SK-N-SH treated with all-trans-retinoic acid at 6 μM for 48 hours (cell line): ENCODE measurements at regions not wholly inside any gene's neighbourhood (a gene's known extent, or its start where the extent isn't known, plus 50 kb on each side); places are given as distances from the start of the nearest gene placed in this dataset.
"Not testable (repeated sequence)": the region's sequence is repeated elsewhere in the genome, so short reads cannot be mapped to it uniquely, and the experiment has no call there.

ENCODE experiments used
- SNAI2 ChIP-seq: fragments of 250-450 bp; sonication (Bioruptor Pico); IDR thresholded peaks from 2 replicates; pipeline ENCODE4 v1.5.0; 2020; ENCODE audit warnings: mild to moderate bottlenecking, moderate library complexity
- ZFP30 ChIP-seq: fragments of 450-650 bp; formaldehyde crosslinking; IDR thresholded peaks from 2 replicates; pipeline ENCODE4 v1.5.0; 2022; ENCODE audit warnings: mild to moderate bottlenecking, moderate library complexity
- TF ChIP-seq, protein P1 (sequence below): fragments of 250-450 bp; sonication (Bioruptor Pico); IDR thresholded peaks from 2 replicates; pipeline ENCODE4 v1.5.1; 2020; ENCODE audit warnings: low read depth, mild to moderate bottlenecking, moderate library complexity
- TF ChIP-seq, protein P2 (sequence below): fragments of 250-450 bp; sonication (Bioruptor Pico); IDR thresholded peaks from 2 replicates; pipeline ENCODE4 v1.8.0; 2020; ENCODE audit warnings: mild to moderate bottlenecking, moderate library complexity, borderline replicate concordance

DNA sequence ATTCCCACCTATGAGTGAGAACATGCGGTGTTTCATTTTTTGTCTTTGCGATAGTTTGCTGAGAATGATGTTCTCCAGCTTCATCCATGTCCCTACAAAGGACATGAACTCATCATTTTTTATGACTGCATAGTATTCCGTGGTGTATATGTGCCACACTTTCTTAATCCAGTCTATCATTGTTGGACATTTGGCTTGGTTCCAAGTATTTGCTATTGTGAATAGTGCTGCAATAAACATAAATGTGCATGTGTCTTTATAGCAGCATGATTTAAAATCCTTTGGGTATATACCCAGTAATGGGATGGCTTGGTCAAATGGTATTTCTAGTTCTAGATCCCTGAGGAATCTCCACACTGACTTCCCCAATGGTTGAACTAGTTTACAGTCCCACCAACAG lies 138.9 kb upstream of the GNAI1 start:
- TF ChIP-seq, protein P1, sequence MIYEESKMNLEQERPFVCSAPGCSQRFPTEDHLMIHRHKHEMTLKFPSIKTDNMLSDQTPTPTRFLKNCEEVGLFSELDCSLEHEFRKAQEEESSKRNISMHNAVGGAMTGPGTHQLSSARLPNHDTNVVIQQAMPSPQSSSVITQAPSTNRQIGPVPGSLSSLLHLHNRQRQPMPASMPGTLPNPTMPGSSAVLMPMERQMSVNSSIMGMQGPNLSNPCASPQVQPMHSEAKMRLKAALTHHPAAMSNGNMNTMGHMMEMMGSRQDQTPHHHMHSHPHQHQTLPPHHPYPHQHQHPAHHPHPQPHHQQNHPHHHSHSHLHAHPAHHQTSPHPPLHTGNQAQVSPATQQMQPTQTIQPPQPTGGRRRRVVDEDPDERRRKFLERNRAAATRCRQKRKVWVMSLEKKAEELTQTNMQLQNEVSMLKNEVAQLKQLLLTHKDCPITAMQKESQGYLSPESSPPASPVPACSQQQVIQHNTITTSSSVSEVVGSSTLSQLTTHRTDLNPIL (CRISPR knock-in tag): not testable (repeated sequence)
- not testable (repeated sequence) for TF ChIP-seq SNAI2, ZFP30
- TF ChIP-seq, protein P2, sequence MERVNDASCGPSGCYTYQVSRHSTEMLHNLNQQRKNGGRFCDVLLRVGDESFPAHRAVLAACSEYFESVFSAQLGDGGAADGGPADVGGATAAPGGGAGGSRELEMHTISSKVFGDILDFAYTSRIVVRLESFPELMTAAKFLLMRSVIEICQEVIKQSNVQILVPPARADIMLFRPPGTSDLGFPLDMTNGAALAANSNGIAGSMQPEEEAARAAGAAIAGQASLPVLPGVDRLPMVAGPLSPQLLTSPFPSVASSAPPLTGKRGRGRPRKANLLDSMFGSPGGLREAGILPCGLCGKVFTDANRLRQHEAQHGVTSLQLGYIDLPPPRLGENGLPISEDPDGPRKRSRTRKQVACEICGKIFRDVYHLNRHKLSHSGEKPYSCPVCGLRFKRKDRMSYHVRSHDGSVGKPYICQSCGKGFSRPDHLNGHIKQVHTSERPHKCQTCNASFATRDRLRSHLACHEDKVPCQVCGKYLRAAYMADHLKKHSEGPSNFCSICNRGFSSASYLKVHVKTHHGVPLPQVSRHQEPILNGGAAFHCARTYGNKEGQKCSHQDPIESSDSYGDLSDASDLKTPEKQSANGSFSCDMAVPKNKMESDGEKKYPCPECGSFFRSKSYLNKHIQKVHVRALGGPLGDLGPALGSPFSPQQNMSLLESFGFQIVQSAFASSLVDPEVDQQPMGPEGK: not testable (repeated sequence)
